Left ventricle myocardium inferior (tissue), 1 donor: ENCODE measurements at regions not wholly inside any gene's neighbourhood (a gene's known extent, or its start where the extent isn't known, plus 50 kb on each side); places are given as distances from the start of the nearest gene placed in this dataset.

Source experiments
- DNase-seq: peaks from one replicate; pipeline ENCODE4 v3.0.0-alpha.2; 2020
- H3K27ac ChIP-seq: fragments of 200-600 bp; replicated peaks from 2 replicates; pipeline ENCODE4 v1.8.0; 2021
- H3K27me3 ChIP-seq: fragments of 200-600 bp; 2 replicates; pipeline ENCODE4 v1.8.0; 2021; ENCODE audit warnings: low read depth
- H3K36me3 ChIP-seq: fragments of 200-600 bp; 2 replicates; pipeline ENCODE4 v1.8.0; 2021
- H3K4me1 ChIP-seq: fragments of 200-600 bp; 2 replicates; pipeline ENCODE4 v1.8.0; 2021
- H3K4me3 ChIP-seq: fragments of 200-600 bp; 2 replicates; pipeline ENCODE4 v1.8.0; 2021; ENCODE audit warnings: mild to moderate bottlenecking, moderate library complexity
- H3K9me3 ChIP-seq: fragments of 200-600 bp; replicated peaks from 2 replicates; pipeline ENCODE4 v1.8.0; 2021
- intact Hi-C: fragments of 100-400 bp; cut with micrococcal nuclease; formaldehyde crosslinking; loops from one replicate; pipeline ENCODE4 v1.11.0; 2022
- TF ChIP-seq, protein P1 (sequence below): fragments of 200-600 bp; IDR thresholded peaks from 2 replicates; pipeline ENCODE4 v1.8.0; 2021; ENCODE audit warnings: antibody characterized with exemption, mild to moderate bottlenecking, borderline replicate concordance
- donor health status: DM: no; HTN: yes; CAD: no; lungs with severe emphysema.

DNA sequence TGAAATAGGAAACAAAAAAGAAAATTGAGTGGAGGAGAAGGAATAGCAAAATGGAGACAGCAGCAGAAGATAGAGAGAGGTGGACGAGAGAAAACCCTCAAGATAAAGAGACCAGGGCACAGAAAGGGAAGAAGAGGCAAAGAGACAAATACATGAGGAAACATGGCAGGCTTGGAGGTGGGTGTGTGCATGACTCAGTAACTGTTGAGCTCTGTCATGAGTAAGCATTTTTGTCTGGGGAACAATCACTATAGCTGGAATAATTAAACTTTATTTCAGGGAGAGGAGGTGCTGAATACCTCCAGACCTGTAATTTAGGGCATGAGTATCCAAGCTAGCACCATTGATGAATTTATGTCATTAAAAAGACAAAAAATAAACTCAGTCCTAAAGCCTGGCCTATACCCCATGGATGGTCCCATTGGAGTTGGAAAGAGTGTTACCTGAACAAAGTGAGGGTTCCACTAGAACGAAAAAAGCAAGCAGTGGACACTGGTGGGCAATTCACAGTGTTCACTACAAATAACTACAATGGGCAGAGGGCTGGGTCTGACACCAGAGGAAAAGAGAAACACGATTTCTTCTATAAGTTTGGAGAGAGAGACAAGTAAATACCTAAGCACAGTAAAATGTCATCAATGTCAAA is 145.5 kb downstream of the ADCYAP1 start:
- no peak overlapping the region for H3K27ac ChIP-seq
- H3K4me1 ChIP-seq, result no peaks in the 10 kb centered on the region
- H3K36me3 ChIP-seq, result no peaks in the 10 kb centered on the region
- TF ChIP-seq, protein P1, sequence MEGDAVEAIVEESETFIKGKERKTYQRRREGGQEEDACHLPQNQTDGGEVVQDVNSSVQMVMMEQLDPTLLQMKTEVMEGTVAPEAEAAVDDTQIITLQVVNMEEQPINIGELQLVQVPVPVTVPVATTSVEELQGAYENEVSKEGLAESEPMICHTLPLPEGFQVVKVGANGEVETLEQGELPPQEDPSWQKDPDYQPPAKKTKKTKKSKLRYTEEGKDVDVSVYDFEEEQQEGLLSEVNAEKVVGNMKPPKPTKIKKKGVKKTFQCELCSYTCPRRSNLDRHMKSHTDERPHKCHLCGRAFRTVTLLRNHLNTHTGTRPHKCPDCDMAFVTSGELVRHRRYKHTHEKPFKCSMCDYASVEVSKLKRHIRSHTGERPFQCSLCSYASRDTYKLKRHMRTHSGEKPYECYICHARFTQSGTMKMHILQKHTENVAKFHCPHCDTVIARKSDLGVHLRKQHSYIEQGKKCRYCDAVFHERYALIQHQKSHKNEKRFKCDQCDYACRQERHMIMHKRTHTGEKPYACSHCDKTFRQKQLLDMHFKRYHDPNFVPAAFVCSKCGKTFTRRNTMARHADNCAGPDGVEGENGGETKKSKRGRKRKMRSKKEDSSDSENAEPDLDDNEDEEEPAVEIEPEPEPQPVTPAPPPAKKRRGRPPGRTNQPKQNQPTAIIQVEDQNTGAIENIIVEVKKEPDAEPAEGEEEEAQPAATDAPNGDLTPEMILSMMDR, result no peak
- H3K4me3 ChIP-seq, result no peak overlapping the region
- intact Hi-C loops, result no loop called here
- H3K9me3 ChIP-seq, result no peaks in the 10 kb centered on the region
- no peaks in the 10 kb centered on the region for H3K27me3 ChIP-seq
- no peak for DNase-seq

DNA sequence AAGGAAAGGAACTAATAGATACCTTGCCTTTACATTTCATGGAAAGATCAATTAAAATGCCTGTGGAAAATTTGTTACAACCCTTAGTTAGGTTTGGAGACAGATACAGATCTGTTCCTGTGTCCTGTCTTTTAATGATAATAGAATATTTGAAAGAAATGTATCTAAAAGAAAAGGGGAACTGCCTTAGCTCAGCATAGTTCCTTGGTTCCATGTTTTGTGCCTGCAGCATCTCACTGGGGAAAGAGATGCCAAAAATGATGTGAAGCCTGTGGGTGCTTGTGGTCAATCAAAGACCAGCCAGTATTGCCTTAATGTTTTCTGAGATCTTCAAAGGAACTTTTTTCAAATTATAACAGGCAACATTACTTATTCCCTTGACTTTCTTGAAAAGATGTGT is 147.6 kb downstream of the ADCYAP1 start:
- intact Hi-C loops, result no loop called here
- Histone ChIP-seq H3K4me3 (no peak overlapping the region), H3K27me3 (no peaks in the 10 kb centered on the region), H3K4me1 (no peaks in the 10 kb centered on the region), H3K27ac (no peak overlapping the region), H3K36me3 (no peaks in the 10 kb centered on the region), H3K9me3 (peaks cover 21% of the 10 kb centered on the region)
- TF ChIP-seq, protein P1, result no peak
- no peak for DNase-seq

DNA sequence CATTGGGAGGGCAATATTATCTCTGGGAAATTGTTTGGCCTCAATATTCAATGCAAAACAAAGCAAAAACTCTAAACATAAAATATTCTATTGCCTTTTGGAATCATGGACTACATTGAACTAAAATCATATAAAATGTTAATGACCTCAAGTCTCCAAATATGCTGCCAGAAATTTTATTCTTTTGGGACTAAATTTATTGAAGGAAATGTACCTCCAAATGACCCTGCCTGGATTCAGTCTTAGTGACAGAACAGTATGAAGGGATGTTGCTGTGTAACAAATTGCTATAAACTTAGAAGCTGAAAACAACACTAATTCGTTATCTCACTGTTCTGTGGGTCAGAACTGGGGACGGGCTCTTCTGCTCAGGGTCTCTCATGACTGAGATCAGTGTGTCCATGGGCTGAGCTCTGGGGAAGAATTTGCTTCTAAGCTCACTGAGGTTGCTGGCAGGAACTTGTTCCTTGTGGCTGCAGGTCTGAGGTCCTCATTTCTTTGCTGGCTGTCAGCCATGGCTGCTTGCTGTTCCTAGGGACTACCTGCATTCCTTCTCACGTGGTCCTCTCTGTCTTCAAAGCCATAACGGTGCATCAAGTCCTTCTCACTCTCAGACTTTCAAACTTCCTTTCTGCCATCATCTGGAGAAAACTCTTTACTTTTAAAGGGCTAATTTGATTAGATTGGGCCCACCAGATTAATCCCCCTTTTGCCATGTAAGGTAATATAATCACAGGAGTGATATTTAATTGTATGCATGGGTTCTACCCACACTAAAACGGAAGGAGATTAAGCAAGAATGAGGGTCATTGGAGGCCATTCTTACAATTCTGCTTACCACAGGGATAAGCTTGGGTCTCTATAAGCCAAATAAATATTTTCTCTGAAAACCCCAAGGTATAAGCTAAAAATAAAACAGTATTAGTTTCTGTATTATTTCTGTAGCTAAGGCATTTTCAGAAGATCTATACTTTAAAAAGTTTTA is 149.0 kb downstream of the ADCYAP1 start:
- H3K9me3 ChIP-seq, result peaks cover 33% of the 10 kb centered on the region
- H3K36me3 ChIP-seq, result no peaks in the 10 kb centered on the region
- H3K27me3 ChIP-seq, result no peaks in the 10 kb centered on the region
- intact Hi-C loops, result no loop called here
- no peak for DNase-seq
- TF ChIP-seq, protein P1, result no peak
- H3K27ac ChIP-seq, result no peak overlapping the region
- no peaks in the 10 kb centered on the region for H3K4me1 ChIP-seq
- H3K4me3 ChIP-seq, result no peak overlapping the region

DNA sequence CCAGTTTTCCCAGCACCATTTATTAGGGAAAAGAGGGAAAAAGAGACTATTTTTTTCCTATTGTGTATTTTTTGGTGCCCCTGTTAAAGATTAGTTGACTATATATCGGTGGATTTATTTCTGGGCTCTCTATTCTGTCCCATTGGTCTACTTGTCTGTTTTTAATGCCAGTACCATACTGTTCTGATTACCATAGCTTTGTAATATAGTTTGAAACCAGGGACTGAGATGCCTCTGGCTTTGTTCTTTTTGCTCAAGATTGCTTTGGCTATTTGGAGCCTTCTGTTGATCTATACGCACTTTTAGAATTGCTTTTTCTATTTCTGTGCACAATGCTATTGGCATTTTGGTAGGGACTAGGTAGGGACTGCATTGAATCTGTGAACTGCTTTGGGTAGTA is 151.7 kb downstream of the ADCYAP1 start:
- Histone ChIP-seq H3K9me3 (peaks cover 54% of the 10 kb centered on the region), H3K27ac (no peak overlapping the region), H3K27me3 (no peaks in the 10 kb centered on the region), H3K4me3 (no peak overlapping the region), H3K36me3 (no peaks in the 10 kb centered on the region), H3K4me1 (no peaks in the 10 kb centered on the region)
- DNase-seq, result no peak
- intact Hi-C loops, result no loop called here
- TF ChIP-seq, protein P1, result no peak

DNA sequence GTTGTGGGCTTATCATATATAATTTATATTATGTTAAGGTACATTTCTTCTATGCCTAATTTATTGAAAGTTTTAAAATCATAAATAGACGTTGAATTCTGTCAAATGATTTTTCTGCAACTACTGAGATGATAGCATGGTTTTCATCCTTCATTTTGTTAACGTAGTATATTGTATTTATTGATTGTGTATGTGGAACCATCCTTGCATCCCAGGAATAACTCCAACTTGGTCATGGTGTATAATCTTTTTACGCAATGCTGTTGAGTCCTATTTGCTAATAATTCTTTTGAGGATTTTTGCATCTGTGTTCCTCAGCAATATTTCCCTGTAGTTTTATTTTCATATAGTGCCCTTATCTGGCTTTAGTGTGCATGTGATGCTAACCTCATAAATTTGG is 152.7 kb downstream of the ADCYAP1 start:
- no peak overlapping the region for H3K4me3 ChIP-seq
- H3K9me3 ChIP-seq, result peaks cover 64% of the 10 kb centered on the region
- intact Hi-C loops, result no loop called here
- no peaks in the 10 kb centered on the region for H3K36me3 ChIP-seq
- TF ChIP-seq, protein P1, result no peak
- no peak for DNase-seq
- no peak overlapping the region for H3K27ac ChIP-seq
- no peaks in the 10 kb centered on the region for H3K27me3 ChIP-seq
- H3K4me1 ChIP-seq, result no peaks in the 10 kb centered on the region
